SU-DHL-6 (cell line): ENCODE measurements at regions not wholly inside any gene's neighbourhood (a gene's known extent, or its start where the extent isn't known, plus 50 kb on each side); places are given as distances from the start of the nearest gene placed in this dataset.

Source experiments
- CTCF ChIP-seq: fragments of 200-600 bp; sonication (generic); IDR thresholded peaks from one replicate; pipeline ENCODE4 v1.5.1; 2017; ENCODE audit warnings: antibody characterized with exemption, mild to moderate bottlenecking, low read length, moderate library complexity; ENCODE audit not compliant: insufficient read depth, poor library complexity, severe bottlenecking
- EZH2phosphoT487 ChIP-seq: fragments of 200-600 bp; sonication (generic), shearing (Covaris generic); conservative IDR thresholded peaks from 2 replicates; pipeline ENCODE4 v1.6.1; 2018; ENCODE audit warnings: mild to moderate bottlenecking, antibody characterized with exemption, low read length, moderate library complexity, mixed read lengths

GRCh38 chr16:73747328-73747727, 549.3 kb upstream of the PSMD7 start:
- TF ChIP-seq CTCF (no peak), EZH2phosphoT487 (no peak)
